Stimulated activated CD4-positive, alpha-beta T cell treated with anti-CD3 and anti-CD28 coated beads, TNF-alpha, amount 100 ng/mL, for 24 hours (primary cell): ENCODE measurements at regions not wholly inside any gene's neighbourhood (a gene's known extent, or its start where the extent isn't known, plus 50 kb on each side); places are given as distances from the start of the nearest gene placed in this dataset.
A peak's percentile ranks its signal among the peaks of the same experiment; 100 is the strongest.

Source experiments
- DNase-seq, 3 experiments: peaks; one replicate each; pipeline ENCODE4 v3.0.0-alpha.2; 2020; ENCODE audit warnings: low read depth in 3 of 3

DNA sequence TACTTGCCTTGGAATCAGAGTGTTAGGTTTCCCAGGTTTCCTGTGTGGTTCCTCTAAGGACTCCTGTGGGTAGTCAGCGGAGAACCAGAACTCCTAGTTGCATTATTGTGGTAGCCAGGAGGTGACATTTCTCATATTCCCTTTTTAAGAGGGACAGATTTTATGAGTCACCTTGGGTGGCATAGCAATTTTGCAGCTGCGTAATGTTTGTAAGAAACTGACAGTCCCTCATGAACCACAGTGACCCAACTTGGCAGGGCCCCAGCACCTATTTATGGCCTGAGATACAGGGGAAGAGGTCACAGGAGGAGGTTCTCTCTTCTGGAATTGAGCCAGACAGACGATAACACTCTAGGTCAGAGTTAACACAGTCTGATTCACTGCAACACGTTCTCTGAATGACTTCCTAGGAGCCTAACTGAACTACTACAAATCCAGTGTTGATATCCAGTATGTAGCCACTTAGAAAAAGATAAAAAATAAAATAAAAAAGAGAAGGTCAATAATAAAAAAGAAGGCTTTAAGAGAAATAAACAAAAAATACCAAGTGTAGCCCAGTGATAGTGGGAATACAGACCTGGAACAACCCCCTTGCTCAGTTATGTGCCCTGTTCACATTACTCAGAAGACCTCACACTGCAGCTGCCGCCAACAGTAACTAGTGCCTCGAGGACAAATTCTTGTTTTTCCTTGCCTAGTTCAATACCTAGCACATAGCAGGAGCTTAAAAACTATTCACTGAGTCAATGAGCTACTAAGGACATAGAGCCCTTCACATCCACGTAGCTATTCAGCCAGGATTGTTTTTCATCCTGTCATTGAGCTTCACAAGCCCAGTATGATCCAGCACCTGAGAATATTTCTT is 50.7 kb upstream of the VLDLR start:
- DNase-seq = peak in 1 of 3 experiments; percentile 19
